ENCODE measurements at regions not wholly inside any gene's neighbourhood (a gene's known extent, or its start where the extent isn't known, plus 50 kb on each side); places are given as distances from the start of the nearest gene placed in this dataset.
"Not testable (repeated sequence)": the region's sequence is repeated elsewhere in the genome, so short reads cannot be mapped to it uniquely, and the experiment has no call there.

DNA sequence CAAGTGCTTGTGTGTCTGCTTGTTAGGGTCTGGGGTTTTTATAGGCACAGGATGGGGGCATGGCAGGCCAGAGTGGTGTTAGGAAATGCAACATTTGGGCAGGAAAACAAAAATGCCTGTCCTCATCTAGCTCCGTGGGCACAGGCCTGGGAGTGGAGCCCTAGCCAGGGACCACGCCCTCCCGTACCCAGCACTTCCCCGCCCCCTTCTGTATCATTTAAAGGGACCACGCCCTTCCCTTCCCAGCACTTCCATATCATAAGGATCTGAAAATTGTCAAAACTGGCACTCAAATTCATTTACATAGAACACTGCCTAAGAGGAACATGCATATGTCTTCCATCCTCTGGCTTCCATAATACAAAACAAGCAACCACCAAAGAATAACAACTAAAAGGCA is 185.8 kb downstream of the B3GLCT start:
- in situ Hi-C loops (cut with MboI; ENCODE audit: low sequenced_read_pairs), result no loop called here

GRCh38 chr13:31394506-31394905 is 194.7 kb downstream of the B3GLCT start:
- in situ Hi-C loops (cut with MboI; ENCODE audit: low sequenced_read_pairs), result no loop called here

DNA sequence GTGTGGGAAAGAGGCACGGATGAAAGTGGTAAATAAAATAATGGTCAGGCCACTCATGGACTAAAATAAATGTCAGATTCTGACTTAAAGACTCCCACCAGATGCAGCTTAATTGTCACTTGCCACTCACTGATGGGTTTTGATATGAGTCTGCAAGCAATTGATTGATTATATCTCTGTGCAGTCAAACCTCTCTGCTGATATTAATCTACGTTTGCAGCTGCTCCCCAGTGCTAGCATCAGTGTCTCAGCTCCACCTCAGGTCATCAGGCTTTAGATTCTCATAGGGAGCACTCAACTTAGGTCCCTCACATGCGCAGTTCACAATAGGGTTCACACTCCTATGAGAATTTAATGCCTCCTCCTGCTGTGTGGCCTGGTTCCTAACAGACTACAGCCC is 195.3 kb downstream of the B3GLCT start:
- in situ Hi-C loops (cut with MboI; ENCODE audit: low sequenced_read_pairs), result no loop called here

GRCh38 chr13:31399690-31400089 is 199.9 kb downstream of the B3GLCT start:
- in situ Hi-C loops (cut with MboI; ENCODE audit: low sequenced_read_pairs), result no loop called here

- in situ Hi-C loops (cut with MboI; ENCODE audit: low sequenced_read_pairs), result not testable (repeated sequence)
These were observed 203.9 kb downstream of the B3GLCT start for GRCh38 chr13:31403711-31404110.

GRCh38 chr13:31408927-31409326 is 209.2 kb downstream of the B3GLCT start:
- in situ Hi-C loops (cut with MboI; ENCODE audit: low sequenced_read_pairs), result no loop called here

GRCh38 chr13:31409678-31410356 is 210.0 kb downstream of the B3GLCT start:
- in situ Hi-C loops (cut with MboI; ENCODE audit: low sequenced_read_pairs), result no loop called here

DNA sequence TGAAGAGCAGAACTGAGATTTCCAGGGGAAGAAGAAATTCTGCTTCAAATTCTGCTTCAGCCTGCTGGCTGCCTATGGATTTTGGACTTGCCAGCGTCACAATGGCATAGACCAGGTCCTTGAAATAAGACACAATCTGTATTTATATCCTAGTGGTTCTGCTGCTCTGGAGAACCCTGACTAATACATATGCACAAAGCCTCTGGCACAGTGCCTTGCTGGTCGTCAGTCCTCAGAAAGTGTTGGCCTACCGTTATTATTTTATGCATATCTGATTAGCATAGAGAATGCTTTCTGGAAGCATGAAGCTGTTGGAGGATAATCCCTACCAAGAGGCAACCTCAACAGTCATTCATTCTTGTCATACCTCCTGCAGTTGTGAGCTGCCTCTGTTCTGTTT is 213.7 kb downstream of the B3GLCT start:
- in situ Hi-C loops (cut with MboI; ENCODE audit: low sequenced_read_pairs), result no loop called here

- in situ Hi-C loops (cut with MboI; ENCODE audit: low sequenced_read_pairs), result no loop called here
These were observed 216.3 kb downstream of the B3GLCT start for GRCh38 chr13:31416066-31416465.

- in situ Hi-C loops (cut with MboI; ENCODE audit: low sequenced_read_pairs), result no loop called here
These were observed 218.4 kb downstream of the B3GLCT start for GRCh38 chr13:31418186-31418585.

DNA sequence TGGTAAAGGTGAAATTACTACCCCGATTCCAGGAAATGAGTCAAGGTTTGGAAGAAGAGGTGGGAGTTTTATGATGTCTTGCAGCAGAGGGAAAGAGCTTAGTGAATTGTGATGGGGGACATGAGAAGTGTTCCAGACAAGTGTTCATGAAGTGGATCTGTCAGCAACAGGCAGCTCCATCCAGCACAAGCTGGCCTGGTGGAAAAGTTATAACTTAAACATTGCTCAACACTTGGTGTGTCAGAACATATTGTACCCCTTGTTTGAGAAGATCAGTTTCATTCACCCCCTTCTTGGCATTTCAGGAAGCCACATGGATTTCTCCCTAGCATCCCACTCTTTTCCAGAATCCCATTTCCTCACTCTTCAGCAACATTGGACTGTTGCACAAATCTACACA is 222.0 kb downstream of the B3GLCT start:
- in situ Hi-C loops (cut with MboI; ENCODE audit: low sequenced_read_pairs), result no loop called here

- in situ Hi-C loops (cut with MboI; ENCODE audit: low sequenced_read_pairs), result no loop called here
These were observed 224.5 kb downstream of the B3GLCT start for GRCh38 chr13:31424130-31424729.

- in situ Hi-C loops (cut with MboI; ENCODE audit: low sequenced_read_pairs), result loop anchor here (25.0 kb wide), 1 partner anchor 311 kb away; the partner anchor contains the start of gene RXFP2
These were observed 226.6 kb downstream of the B3GLCT start for GRCh38 chr13:31426395-31426794.

- in situ Hi-C loops (cut with MboI; ENCODE audit: low sequenced_read_pairs), result loop anchor here (25.0 kb wide), 1 partner anchor 310 kb away; the partner anchor contains the start of gene RXFP2
These were observed 227.7 kb downstream of the B3GLCT start for GRCh38 chr13:31427151-31428100.

DNA sequence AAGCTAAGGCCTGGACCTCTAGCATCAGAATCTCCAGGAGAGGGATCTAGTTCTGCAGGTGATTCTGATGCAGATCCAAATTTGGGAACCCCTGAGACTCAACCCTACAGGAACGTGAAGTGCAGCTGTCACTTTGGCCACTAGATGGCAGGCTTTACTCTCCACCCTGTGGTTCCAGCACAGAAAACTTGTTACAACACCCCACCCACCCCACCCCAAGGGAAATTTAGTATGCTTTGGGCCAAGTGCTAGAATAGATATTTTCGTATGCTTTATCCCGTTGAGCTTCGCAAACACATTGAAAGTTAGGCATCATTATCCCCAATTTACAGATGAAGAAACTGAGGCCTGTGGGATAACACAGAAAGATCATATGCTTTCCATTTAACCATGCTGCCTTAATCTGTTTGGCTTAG is 232.0 kb downstream of the B3GLCT start:
- in situ Hi-C loops (cut with MboI; ENCODE audit: low sequenced_read_pairs), result loop anchor here (25.0 kb wide), 1 partner anchor 306 kb away; the partner anchor contains the start of gene RXFP2

- in situ Hi-C loops (cut with MboI; ENCODE audit: low sequenced_read_pairs), result loop anchor here (25.0 kb wide), 1 partner anchor 304 kb away; the partner anchor contains the start of gene RXFP2
These were observed 233.4 kb downstream of the B3GLCT start for GRCh38 chr13:31433207-31433606.

- in situ Hi-C loops (cut with MboI; ENCODE audit: low sequenced_read_pairs), result loop anchor here (25.0 kb wide), 1 partner anchor 304 kb away; the partner anchor contains the start of gene RXFP2
These were observed 234.0 kb downstream of the B3GLCT start for GRCh38 chr13:31433746-31434145.

- in situ Hi-C loops (cut with MboI; ENCODE audit: low sequenced_read_pairs), result loop anchor here (25.0 kb wide), 1 partner anchor 303 kb away; the partner anchor contains the start of gene RXFP2
These were observed 234.8 kb downstream of the B3GLCT start for GRCh38 chr13:31434613-31435012.

GRCh38 chr13:31435536-31435935 is 235.8 kb downstream of the B3GLCT start:
- in situ Hi-C loops (cut with MboI; ENCODE audit: low sequenced_read_pairs), result loop anchor here (25.0 kb wide), 1 partner anchor 302 kb away; the partner anchor contains the start of gene RXFP2

- in situ Hi-C loops (cut with MboI; ENCODE audit: low sequenced_read_pairs), result loop anchor here (25.0 kb wide), 1 partner anchor 301 kb away; the partner anchor contains the start of gene RXFP2
These were observed 236.7 kb downstream of the B3GLCT start for GRCh38 chr13:31436478-31436877.

- in situ Hi-C loops (cut with MboI; ENCODE audit: low sequenced_read_pairs), result loop anchor here (25.0 kb wide), 1 partner anchor 299 kb away; the partner anchor contains the start of gene RXFP2
These were observed 238.2 kb downstream of the B3GLCT start for GRCh38 chr13:31437975-31438374.

Data from HL-60/S4 treated with phorbol 12-myristate 13-acetate at 8.2 ng/mL for 4 days and 3 days (cell line).